ENCODE measurements at regions not wholly inside any gene's neighbourhood (a gene's known extent, or its start where the extent isn't known, plus 50 kb on each side); places are given as distances from the start of the nearest gene placed in this dataset.
"Not testable (repeated sequence)": the region's sequence is repeated elsewhere in the genome, so short reads cannot be mapped to it uniquely, and the experiment has no call there.

DNA sequence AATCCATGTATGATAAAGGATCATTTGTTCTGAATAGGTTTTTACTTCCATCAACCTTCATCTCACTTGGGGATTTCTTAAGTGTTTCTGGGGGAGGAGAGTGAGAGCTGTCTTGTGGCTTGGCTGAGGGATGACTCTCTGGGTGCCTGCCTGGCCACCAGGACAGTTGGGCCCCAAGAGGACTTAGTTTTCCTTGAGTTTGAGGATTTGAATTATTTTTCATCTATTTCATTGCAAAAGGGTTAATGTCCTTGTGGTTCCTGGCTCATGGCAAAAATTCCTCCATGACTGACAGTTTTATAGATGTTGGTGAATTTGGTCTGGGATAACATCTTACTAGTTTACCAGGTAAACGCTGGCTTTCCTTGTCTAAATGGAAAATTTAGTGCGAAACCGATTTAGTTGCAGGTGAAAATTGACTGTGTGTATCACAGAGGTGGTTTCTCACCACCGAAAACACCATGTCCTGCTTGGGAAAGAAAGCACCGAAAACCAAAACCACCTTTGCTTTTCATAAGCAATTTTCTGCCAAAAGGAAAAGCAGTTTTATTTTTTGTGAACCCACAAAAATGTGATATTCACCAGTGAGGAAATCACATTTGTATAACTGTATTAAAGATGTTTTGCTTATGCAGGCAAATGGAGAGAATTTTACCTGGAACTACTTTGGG lies 331.3 kb upstream of the SFRP2 start:
- Mint-ChIP-seq H3K27ac (no peak overlapping the region), H3K27me3 (ENCODE audit: insufficient read depth) (peaks cover 2% of the 10 kb centered on the region), H3K36me3 (ENCODE audit: low read depth) (no peaks in the 10 kb centered on the region), H3K4me1 (peaks cover 5% of the 10 kb centered on the region), H3K9me3 (no peaks in the 10 kb centered on the region), H3K4me3 (no peak overlapping the region)
- Histone ChIP-seq H3K4me3 (ENCODE audit: low read length) (no peak overlapping the region), H3K4me1 (ENCODE audit: control insufficient read depth, insufficient read depth, low read length) (no peaks in the 10 kb centered on the region), H3K27me3 (ENCODE audit: control insufficient read depth, insufficient read depth, low read length, poor library complexity, severe bottlenecking) (no peaks in the 10 kb centered on the region), H3K27ac (ENCODE audit: low read depth, low read length) (no peak overlapping the region), H3K36me3 (ENCODE audit: control insufficient read depth, insufficient read depth, low read length) (no peaks in the 10 kb centered on the region), H3K9me3 (ENCODE audit: control insufficient read depth, low read length) (no peaks in the 10 kb centered on the region), H3K9ac (ENCODE audit: extremely low read depth, low read length, poor library complexity, severe bottlenecking) (no peak overlapping the region)
- WGBS, 2 experiments (ENCODE audit: insufficient coverage in 1 of 2, insufficient read length in 1 of 2): 94 to 95% methylated on average over 4 to 5 of the region's 5 CpGs
- no peak for DNase-seq
- TF ChIP-seq, protein P1, sequence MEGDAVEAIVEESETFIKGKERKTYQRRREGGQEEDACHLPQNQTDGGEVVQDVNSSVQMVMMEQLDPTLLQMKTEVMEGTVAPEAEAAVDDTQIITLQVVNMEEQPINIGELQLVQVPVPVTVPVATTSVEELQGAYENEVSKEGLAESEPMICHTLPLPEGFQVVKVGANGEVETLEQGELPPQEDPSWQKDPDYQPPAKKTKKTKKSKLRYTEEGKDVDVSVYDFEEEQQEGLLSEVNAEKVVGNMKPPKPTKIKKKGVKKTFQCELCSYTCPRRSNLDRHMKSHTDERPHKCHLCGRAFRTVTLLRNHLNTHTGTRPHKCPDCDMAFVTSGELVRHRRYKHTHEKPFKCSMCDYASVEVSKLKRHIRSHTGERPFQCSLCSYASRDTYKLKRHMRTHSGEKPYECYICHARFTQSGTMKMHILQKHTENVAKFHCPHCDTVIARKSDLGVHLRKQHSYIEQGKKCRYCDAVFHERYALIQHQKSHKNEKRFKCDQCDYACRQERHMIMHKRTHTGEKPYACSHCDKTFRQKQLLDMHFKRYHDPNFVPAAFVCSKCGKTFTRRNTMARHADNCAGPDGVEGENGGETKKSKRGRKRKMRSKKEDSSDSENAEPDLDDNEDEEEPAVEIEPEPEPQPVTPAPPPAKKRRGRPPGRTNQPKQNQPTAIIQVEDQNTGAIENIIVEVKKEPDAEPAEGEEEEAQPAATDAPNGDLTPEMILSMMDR (conservative IDR thresholded peaks at IDR 0.05): no peak

DNA sequence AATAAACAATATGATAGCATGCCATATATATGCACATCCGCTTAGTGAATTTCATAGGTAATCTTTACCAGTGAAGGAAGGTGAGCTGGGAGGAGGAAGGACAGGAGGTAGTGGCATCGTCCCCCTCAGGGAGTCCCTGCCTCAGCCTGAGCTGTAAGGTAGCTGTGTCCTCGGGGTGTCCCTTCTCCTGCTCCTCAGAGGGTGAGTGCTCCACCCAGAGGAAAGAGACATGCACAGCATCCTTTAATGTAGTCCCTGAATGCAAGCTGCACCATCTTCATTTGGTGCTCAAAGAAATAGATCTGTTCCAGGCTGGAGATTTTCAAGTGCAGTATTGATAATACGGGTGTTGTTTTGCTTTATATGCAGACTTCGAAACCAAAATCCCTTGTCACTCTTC lies 330.4 kb upstream of the SFRP2 start:
- H3K4me3 ChIP-seq (ENCODE audit: low read length): no peak overlapping the region
- no peak overlapping the region for H3K27ac ChIP-seq (ENCODE audit: low read depth, low read length)
- Mint-ChIP-seq H3K36me3 (ENCODE audit: low read depth) (no peaks in the 10 kb centered on the region), H3K27ac (no peak overlapping the region), H3K9me3 (no peaks in the 10 kb centered on the region), H3K27me3 (ENCODE audit: insufficient read depth) (peaks cover 2% of the 10 kb centered on the region), H3K4me1 (peaks cover 5% of the 10 kb centered on the region), H3K4me3 (no peak overlapping the region)
- H3K4me1 ChIP-seq (ENCODE audit: control insufficient read depth, insufficient read depth, low read length): no peaks in the 10 kb centered on the region
- H3K36me3 ChIP-seq (ENCODE audit: control insufficient read depth, insufficient read depth, low read length): no peaks in the 10 kb centered on the region
- H3K9ac ChIP-seq (ENCODE audit: extremely low read depth, low read length, poor library complexity, severe bottlenecking): no peak overlapping the region
- peak; percentile 58 for DNase-seq
- TF ChIP-seq, protein P1 (conservative IDR thresholded peaks at IDR 0.05): peak; percentile 56
- no peaks in the 10 kb centered on the region for H3K9me3 ChIP-seq (ENCODE audit: control insufficient read depth, low read length)
- WGBS, 2 experiments (ENCODE audit: insufficient coverage in 1 of 2, insufficient read length in 1 of 2): 88 to 97% methylated on average over 1 to 5 of the region's 5 CpGs
- H3K27me3 ChIP-seq (ENCODE audit: control insufficient read depth, insufficient read depth, low read length, poor library complexity, severe bottlenecking): no peaks in the 10 kb centered on the region

DNA sequence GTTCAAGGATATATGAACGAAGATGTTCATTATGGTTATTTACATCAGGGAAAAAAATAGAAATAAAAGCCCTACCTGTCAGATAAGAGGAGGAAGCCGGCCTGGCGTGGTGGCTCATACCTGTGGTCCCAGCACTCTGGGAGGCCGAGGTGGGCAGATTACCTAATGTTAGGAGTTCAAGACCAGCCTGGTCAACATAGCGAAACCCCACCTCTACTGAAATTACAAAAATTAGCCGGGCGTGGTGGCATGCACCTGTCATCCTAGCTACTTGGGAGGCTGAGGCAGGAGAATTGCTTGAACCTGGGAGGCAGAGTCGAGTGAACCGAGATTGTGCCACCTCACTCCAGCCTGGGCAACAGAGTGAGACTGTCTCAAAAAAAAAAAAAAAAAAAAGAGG lies 328.8 kb upstream of the SFRP2 start:
- H3K4me1 ChIP-seq (ENCODE audit: control insufficient read depth, insufficient read depth, low read length); H3K4me3 ChIP-seq (ENCODE audit: low read length); H3K27me3 ChIP-seq (ENCODE audit: control insufficient read depth, insufficient read depth, low read length, poor library complexity, severe bottlenecking); H3K9ac ChIP-seq (ENCODE audit: extremely low read depth, low read length, poor library complexity, severe bottlenecking); DNase-seq; H3K4me1 Mint-ChIP-seq; H3K9me3 ChIP-seq (ENCODE audit: control insufficient read depth, low read length); H3K27me3 Mint-ChIP-seq (ENCODE audit: insufficient read depth); H3K27ac Mint-ChIP-seq; H3K4me3 Mint-ChIP-seq; H3K36me3 ChIP-seq (ENCODE audit: control insufficient read depth, insufficient read depth, low read length); H3K27ac ChIP-seq (ENCODE audit: low read depth, low read length); H3K36me3 Mint-ChIP-seq (ENCODE audit: low read depth): not testable (repeated sequence)
- H3K9me3 Mint-ChIP-seq: peaks cover 12% of the 10 kb centered on the region
- WGBS, 2 experiments (ENCODE audit: insufficient coverage in 1 of 2, insufficient read length in 1 of 2): 89 to 90% methylated on average over 4 to 9 of the region's 9 CpGs

DNA sequence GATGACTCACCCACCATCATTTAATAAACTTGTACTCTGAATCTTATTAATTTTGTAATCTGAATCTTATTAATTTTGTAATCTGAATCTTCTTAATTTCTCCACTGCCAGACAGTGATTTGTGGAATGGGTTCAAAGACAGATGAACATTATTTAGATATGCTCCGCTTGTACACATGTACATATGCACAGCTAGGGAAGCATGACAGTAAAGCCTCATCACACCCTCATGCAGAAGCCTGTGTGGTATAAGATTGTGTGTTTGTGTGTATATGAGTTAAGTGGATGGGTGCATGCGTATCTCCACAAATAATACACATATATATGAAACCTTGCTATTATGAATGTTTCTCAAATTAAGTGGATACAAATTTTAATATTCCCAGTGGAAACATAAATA lies 318.5 kb upstream of the SFRP2 start:
- no peak for DNase-seq
- H3K27ac ChIP-seq (ENCODE audit: low read depth, low read length): no peak overlapping the region
- WGBS, 2 experiments (ENCODE audit: insufficient coverage in 1 of 2, insufficient read length in 1 of 2): 93% methylated on average over 1 of the region's 2 CpGs; no CpG with 5 or more reads in 1 of the 2 experiments
- no peak overlapping the region for H3K4me3 Mint-ChIP-seq
- no peaks in the 10 kb centered on the region for H3K4me1 ChIP-seq (ENCODE audit: control insufficient read depth, insufficient read depth, low read length)
- H3K4me3 ChIP-seq (ENCODE audit: low read length): no peak overlapping the region
- H3K9me3 ChIP-seq (ENCODE audit: control insufficient read depth, low read length): no peaks in the 10 kb centered on the region
- H3K36me3 Mint-ChIP-seq (ENCODE audit: low read depth): no peaks in the 10 kb centered on the region
- peaks cover 5% of the 10 kb centered on the region for H3K9me3 Mint-ChIP-seq
- no peak overlapping the region for H3K9ac ChIP-seq (ENCODE audit: extremely low read depth, low read length, poor library complexity, severe bottlenecking)
- no peak overlapping the region for H3K27ac Mint-ChIP-seq
- H3K4me1 Mint-ChIP-seq: no peaks in the 10 kb centered on the region
- no peaks in the 10 kb centered on the region for H3K27me3 Mint-ChIP-seq (ENCODE audit: insufficient read depth)
- H3K27me3 ChIP-seq (ENCODE audit: control insufficient read depth, insufficient read depth, low read length, poor library complexity, severe bottlenecking): no peaks in the 10 kb centered on the region
- TF ChIP-seq, protein P1 (conservative IDR thresholded peaks at IDR 0.05): no peak
- no peaks in the 10 kb centered on the region for H3K36me3 ChIP-seq (ENCODE audit: control insufficient read depth, insufficient read depth, low read length)
